Mammary epithelial cell (primary cell): ENCODE measurements at regions not wholly inside any gene's neighbourhood (a gene's known extent, or its start where the extent isn't known, plus 50 kb on each side); places are given as distances from the start of the nearest gene placed in this dataset.

ENCODE experiments used
- EZH2 ChIP-seq: IDR thresholded peaks from 2 replicates; pipeline ENCODE4 v1.6.1; 2012; ENCODE audit warnings: low read length, inconsistent platforms, borderline replicate concordance
- TF ChIP-seq, protein P1 (sequence below), 2 donors: IDR thresholded peaks in 1 of 2; conservative IDR thresholded peaks in 1 of 2; 2 replicates each; pipeline ENCODE4 v1.5.1; 2011 to 2012; ENCODE audit warnings: inconsistent platforms in 2 of 2, low read length in 2 of 2, mild to moderate bottlenecking in 2 of 2, control low read depth in 1 of 2, low read depth in 1 of 2; ENCODE audit not compliant: insufficient read depth in 1 of 2; ENCODE audit errors: extremely low read depth in 1 of 2

DNA sequence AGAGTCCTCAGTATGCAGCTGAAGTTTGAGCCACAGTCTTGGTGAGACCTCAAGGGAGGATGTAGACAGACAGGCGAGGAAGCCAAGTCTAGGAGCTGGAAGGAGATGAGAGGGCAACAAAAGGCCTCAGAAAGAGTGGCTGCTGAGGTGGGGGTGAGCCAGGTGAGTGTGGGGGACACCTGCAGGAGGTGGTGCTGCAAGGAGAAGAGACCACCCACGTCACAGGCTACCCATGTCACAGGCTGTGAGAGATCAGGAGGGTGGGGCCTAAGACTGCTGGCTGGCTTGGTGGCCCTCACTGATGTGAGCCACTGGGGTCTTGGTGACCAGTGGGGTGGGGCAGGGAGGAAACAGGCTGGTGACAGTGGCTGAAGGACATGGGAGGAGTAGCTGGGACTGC is 97.3 kb downstream of the KIF26A start:
- TF ChIP-seq, protein P1, sequence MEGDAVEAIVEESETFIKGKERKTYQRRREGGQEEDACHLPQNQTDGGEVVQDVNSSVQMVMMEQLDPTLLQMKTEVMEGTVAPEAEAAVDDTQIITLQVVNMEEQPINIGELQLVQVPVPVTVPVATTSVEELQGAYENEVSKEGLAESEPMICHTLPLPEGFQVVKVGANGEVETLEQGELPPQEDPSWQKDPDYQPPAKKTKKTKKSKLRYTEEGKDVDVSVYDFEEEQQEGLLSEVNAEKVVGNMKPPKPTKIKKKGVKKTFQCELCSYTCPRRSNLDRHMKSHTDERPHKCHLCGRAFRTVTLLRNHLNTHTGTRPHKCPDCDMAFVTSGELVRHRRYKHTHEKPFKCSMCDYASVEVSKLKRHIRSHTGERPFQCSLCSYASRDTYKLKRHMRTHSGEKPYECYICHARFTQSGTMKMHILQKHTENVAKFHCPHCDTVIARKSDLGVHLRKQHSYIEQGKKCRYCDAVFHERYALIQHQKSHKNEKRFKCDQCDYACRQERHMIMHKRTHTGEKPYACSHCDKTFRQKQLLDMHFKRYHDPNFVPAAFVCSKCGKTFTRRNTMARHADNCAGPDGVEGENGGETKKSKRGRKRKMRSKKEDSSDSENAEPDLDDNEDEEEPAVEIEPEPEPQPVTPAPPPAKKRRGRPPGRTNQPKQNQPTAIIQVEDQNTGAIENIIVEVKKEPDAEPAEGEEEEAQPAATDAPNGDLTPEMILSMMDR (conservative IDR thresholded peaks at IDR 0.05 in 1 of 2, IDR thresholded peaks at IDR 0.05 in 1 of 2; ENCODE audit: extremely low read depth in 1 of 2, insufficient read depth in 1 of 2, low read depth in 1 of 2, low read length in 2 of 2), result no peak
- no peak for TF ChIP-seq EZH2
